H9 (cell line): ENCODE measurements at regions not wholly inside any gene's neighbourhood (a gene's known extent, or its start where the extent isn't known, plus 50 kb on each side); places are given as distances from the start of the nearest gene placed in this dataset.

Source experiments
- DNase-seq: peaks from one replicate; pipeline ENCODE4 v3.0.0-alpha.2; 2017
- H2AFZ ChIP-seq: one replicate; pipeline ENCODE4 v1.6.1; 2013; ENCODE audit warnings: mild to moderate bottlenecking, low read length, control low read depth, moderate library complexity
- H2AK5ac ChIP-seq: 2 replicates; pipeline ENCODE4 v1.6.1; 2013; ENCODE audit warnings: low read length, control low read depth, mixed read lengths; ENCODE audit not compliant: insufficient read length
- H2BK120ac ChIP-seq: one replicate; pipeline ENCODE4 v1.6.1; 2013; ENCODE audit warnings: low read depth, mild to moderate bottlenecking, low read length, control low read depth, inconsistent platforms; ENCODE audit not compliant: poor library complexity, severe bottlenecking
- H2BK12ac ChIP-seq: 2 replicates; pipeline ENCODE4 v1.6.1; 2013; ENCODE audit warnings: low read length, control low read depth, mixed read lengths, low read depth; ENCODE audit not compliant: insufficient read length
- H2BK15ac ChIP-seq: 2 replicates; pipeline ENCODE4 v1.6.1; 2013; ENCODE audit warnings: low read depth, low read length, control low read depth
- H2BK20ac ChIP-seq: one replicate; pipeline ENCODE4 v1.6.1; 2013; ENCODE audit warnings: low read depth, mild to moderate bottlenecking, low read length, control low read depth, inconsistent platforms; ENCODE audit not compliant: poor library complexity, severe bottlenecking
- H2BK5ac ChIP-seq: 2 replicates; pipeline ENCODE4 v1.6.1; 2013; ENCODE audit warnings: low read length, control low read depth, mixed read lengths; ENCODE audit not compliant: insufficient read length
- H3K14ac ChIP-seq: 2 replicates; pipeline ENCODE4 v1.6.1; 2013; ENCODE audit warnings: low read length, control low read depth; ENCODE audit not compliant: insufficient read depth
- H3K18ac ChIP-seq: 2 replicates; pipeline ENCODE4 v1.6.1; 2013; ENCODE audit warnings: low read depth, mild to moderate bottlenecking, mixed read lengths, low read length, control low read depth; ENCODE audit not compliant: insufficient read length
- H3K23ac ChIP-seq: 2 replicates; pipeline ENCODE4 v1.6.1; 2013; ENCODE audit warnings: low read length, control low read depth, mixed read lengths, low read depth; ENCODE audit not compliant: insufficient read length
- H3K23me2 ChIP-seq: 2 replicates; pipeline ENCODE4 v1.6.1; 2013; ENCODE audit warnings: low read depth, mild to moderate bottlenecking, mixed read lengths, low read length, control low read depth; ENCODE audit not compliant: insufficient read length, poor library complexity, severe bottlenecking
- H3K27ac ChIP-seq: 2 replicates; pipeline ENCODE4 v1.5.1; 2013; ENCODE audit warnings: low read length, control low read depth, mixed read lengths, low read depth; ENCODE audit not compliant: insufficient read length
- H3K27me3 ChIP-seq: 2 replicates; pipeline ENCODE4 v1.6.1; 2013; ENCODE audit warnings: low read length, control low read depth, inconsistent platforms; ENCODE audit not compliant: insufficient read depth
- H3K4ac ChIP-seq: 2 replicates; pipeline ENCODE4 v1.6.1; 2013; ENCODE audit warnings: low read depth, mild to moderate bottlenecking, control low read depth, inconsistent platforms, low read length, moderate library complexity
- H3K4me1 ChIP-seq: 2 replicates; pipeline ENCODE4 v1.6.1; 2013; ENCODE audit warnings: low read length, control low read depth, inconsistent platforms; ENCODE audit not compliant: insufficient read depth
- H3K4me2 ChIP-seq: 2 replicates; pipeline ENCODE4 v1.6.1; 2013; ENCODE audit warnings: low read length, control low read depth, mixed read lengths; ENCODE audit not compliant: insufficient read length, insufficient read depth
- H3K56ac ChIP-seq: 2 replicates; pipeline ENCODE4 v1.6.1; 2013; ENCODE audit warnings: low read depth, mild to moderate bottlenecking, mixed read lengths, low read length, control low read depth; ENCODE audit not compliant: insufficient read length
- H3K79me1 ChIP-seq: 2 replicates; pipeline ENCODE4 v1.6.1; 2013; ENCODE audit warnings: low read depth, mild to moderate bottlenecking, moderate library complexity, low read length, control low read depth, inconsistent platforms; ENCODE audit not compliant: insufficient read depth, poor library complexity, severe bottlenecking
- H3K79me2 ChIP-seq: 2 replicates; pipeline ENCODE4 v1.6.1; 2013; ENCODE audit warnings: low read length, control low read depth, inconsistent platforms; ENCODE audit not compliant: insufficient read depth
- H3K9ac ChIP-seq: 2 replicates; pipeline ENCODE4 v1.6.1; 2013; ENCODE audit warnings: low read length, control low read depth, mixed read lengths; ENCODE audit not compliant: insufficient read length; ENCODE audit errors: extremely low read depth
- H3K9me3 ChIP-seq: one replicate; pipeline ENCODE4 v1.6.1; 2013; ENCODE audit warnings: low read depth, low read length, inconsistent platforms; ENCODE audit not compliant: control insufficient read depth
- H3T11ph ChIP-seq: one replicate; pipeline ENCODE4 v1.6.1; 2013; ENCODE audit warnings: mild to moderate bottlenecking, low read length, control low read depth, inconsistent platforms
- H4K20me1 ChIP-seq: one replicate; pipeline ENCODE4 v1.6.1; 2013; ENCODE audit not compliant: control insufficient read depth, insufficient read length, insufficient read depth
- H4K5ac ChIP-seq: 2 replicates; pipeline ENCODE4 v1.6.1; 2013; ENCODE audit warnings: low read depth, mild to moderate bottlenecking, mixed read lengths, low read length, control low read depth; ENCODE audit not compliant: insufficient read length
- H4K8ac ChIP-seq: replicated peaks from 2 replicates; pipeline ENCODE4 v1.6.1; 2013; ENCODE audit warnings: low read length, control low read depth, mixed read lengths, low read depth; ENCODE audit not compliant: insufficient read length
- H4K91ac ChIP-seq: 2 replicates; pipeline ENCODE4 v1.6.1; 2013; ENCODE audit warnings: low read depth, mild to moderate bottlenecking, moderate library complexity, mixed read lengths, low read length, control low read depth; ENCODE audit not compliant: insufficient read length
- H3K27ac Mint-ChIP-seq, 3 experiments: 2 replicates in 2 of 3; 3 replicates in 1 of 3; pipeline ENCODE4 v1.8.0; 2020 to 2021; ENCODE audit warnings: mixed read lengths in 3 of 3, mild to moderate bottlenecking in 1 of 3, moderate library complexity in 1 of 3
- H3K27me3 Mint-ChIP-seq: 2 replicates; pipeline ENCODE4 v1.8.0; 2021; ENCODE audit warnings: low read depth, mild to moderate bottlenecking, moderate library complexity, mixed read lengths
- H3K36me3 Mint-ChIP-seq, 3 experiments: 2 replicates in 2 of 3; 3 replicates in 1 of 3; pipeline ENCODE4 v1.8.0; 2020 to 2021; ENCODE audit warnings: low read depth in 3 of 3, mixed read lengths in 3 of 3; ENCODE audit not compliant: insufficient read depth in 1 of 3
- H3K4me1 Mint-ChIP-seq, 2 experiments: 2 replicates each; pipeline ENCODE4 v1.8.0; 2020; ENCODE audit warnings: mixed read lengths in 2 of 2
- H3K4me3 Mint-ChIP-seq, 2 experiments: 2 replicates in 1 of 2; 3 replicates in 1 of 2; pipeline ENCODE4 v1.8.0; 2020 to 2021; ENCODE audit warnings: mild to moderate bottlenecking in 2 of 2, mixed read lengths in 2 of 2, moderate library complexity in 1 of 2
- H3K9me3 Mint-ChIP-seq, 2 experiments: 2 replicates in 1 of 2; 3 replicates in 1 of 2; pipeline ENCODE4 v1.8.0; 2020; ENCODE audit warnings: mild to moderate bottlenecking in 2 of 2, mixed read lengths in 2 of 2, moderate library complexity in 1 of 2
- CTCF ChIP-seq: fragments of 200-600 bp; sonication (generic); conservative IDR thresholded peaks from 3 replicates; pipeline ENCODE4 v1.8.0; 2021; ENCODE audit warnings: antibody characterized with exemption, mild to moderate bottlenecking
- WGBS: extraction: QIAGEN DNeasy Blood & Tissue Kit; methylation state at CpG from one replicate; pipeline ENCODE4 v1.1.7; 2013; ENCODE audit warnings: missing lambda C conversion rate, low lambda C conversion rate, mixed read lengths; ENCODE audit not compliant: insufficient read length; ENCODE audit errors: extremely low coverage; 5-methylcytosine and 5-hydroxymethylcytosine counted together

DNA sequence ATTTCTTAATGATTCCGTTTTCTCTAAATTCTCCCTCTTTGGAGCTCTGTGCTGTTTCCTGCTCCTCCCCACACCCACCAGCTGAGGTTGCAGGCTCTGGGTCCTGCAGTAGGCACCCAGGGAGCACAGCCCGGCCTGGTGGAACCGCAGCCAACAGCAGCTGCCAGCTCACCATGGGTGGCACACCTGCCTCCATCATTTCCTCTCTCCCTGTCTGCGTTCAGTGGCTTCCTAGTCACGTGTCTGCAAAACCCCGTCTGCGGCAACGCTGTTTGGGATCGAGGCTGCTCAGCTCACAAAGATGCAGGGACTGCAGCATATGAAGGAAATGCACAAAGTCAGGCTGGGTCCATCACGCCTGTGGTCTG is 367.8 kb downstream of the IRX2 start:
- Histone ChIP-seq H3K27ac (no peak overlapping the region), H2BK5ac (no peak overlapping the region), H3K4ac (no peak overlapping the region), H3K9me3 (no peaks in the 10 kb centered on the region), H3T11ph (no peak overlapping the region), H4K8ac (no peak overlapping the region), H3K23me2 (no peaks in the 10 kb centered on the region), H3K79me2 (no peaks in the 10 kb centered on the region), H3K14ac (no peak overlapping the region), H2BK20ac (no peak overlapping the region), H3K79me1 (no peaks in the 10 kb centered on the region), H3K23ac (no peak overlapping the region), H3K4me1 (no peaks in the 10 kb centered on the region), H4K91ac (no peak overlapping the region), H2BK12ac (no peak overlapping the region), H3K27me3 (no peaks in the 10 kb centered on the region), H3K4me2 (no peak overlapping the region), H4K20me1 (no peaks in the 10 kb centered on the region), H2AK5ac (no peak overlapping the region), H2BK120ac (no peak overlapping the region), H3K56ac (no peak overlapping the region), H4K5ac (no peak overlapping the region), H3K18ac (no peak overlapping the region), H3K9ac (no peak overlapping the region), H2BK15ac (no peak overlapping the region), H2AFZ (no peak overlapping the region)
- Mint-ChIP-seq H3K36me3 (no peaks in the 10 kb centered on the region), H3K27ac (peak overlapping the region in 1 of 3 experiments; percentile 79; a peak in 2 of 7 replicates), H3K4me1 (no peaks in the 10 kb centered on the region), H3K4me3 (no peak overlapping the region), H3K27me3 (peaks cover 6% of the 10 kb centered on the region), H3K9me3 (no peaks in the 10 kb centered on the region)
- no peak for DNase-seq
- no peak for TF ChIP-seq CTCF
- WGBS = no CpG with 5 or more reads among the region's 10 CpGs
